Panc1 (cell line): ENCODE measurements at regions not wholly inside any gene's neighbourhood (a gene's known extent, or its start where the extent isn't known, plus 50 kb on each side); places are given as distances from the start of the nearest gene placed in this dataset.

Experiments
- POLR2AphosphoS5 ChIP-seq: IDR thresholded peaks from 2 replicates; pipeline ENCODE4 v1.6.1; 2012; ENCODE audit warnings: mild to moderate bottlenecking, low read depth, low read length, moderate library complexity
- TCF7L2 ChIP-seq: IDR thresholded peaks from 2 replicates; pipeline ENCODE4 v1.6.1; 2011; ENCODE audit warnings: mild to moderate bottlenecking, low read depth, low read length, inconsistent platforms
- TF ChIP-seq, protein P1 (sequence below), 2 experiments: IDR thresholded peaks; 2 replicates each; pipeline ENCODE4 v1.6.1; 2011 to 2012; ENCODE audit warnings: low read depth in 2 of 2, control low read depth in 1 of 2, low read length in 1 of 2, mild to moderate bottlenecking in 1 of 2, moderate library complexity in 1 of 2; ENCODE audit not compliant: insufficient read depth in 1 of 2
- TF ChIP-seq, protein P2 (sequence below): fragments of 450-650 bp; IDR thresholded peaks from 2 replicates; pipeline ENCODE4 v1.5.1; 2017; ENCODE audit warnings: mild to moderate bottlenecking

DNA sequence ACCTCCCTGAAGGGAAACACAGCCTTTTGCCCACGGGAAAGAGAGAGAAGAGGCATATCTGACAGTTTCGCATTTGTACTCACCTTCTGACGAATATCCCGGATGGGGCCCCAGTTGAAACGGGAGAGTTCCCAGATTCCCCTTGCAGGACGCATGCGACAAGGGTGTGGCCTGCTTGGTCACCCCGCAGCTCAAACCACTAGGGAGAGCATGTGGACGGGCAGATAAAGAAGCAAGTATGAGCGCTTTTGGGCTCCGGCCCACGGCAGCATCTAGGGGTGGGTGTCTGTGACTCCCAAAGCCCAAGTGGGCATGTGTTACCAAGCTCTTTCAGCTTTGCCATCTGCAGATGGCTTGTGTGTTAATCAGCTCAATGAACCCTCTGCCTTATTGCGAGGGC, 70.1 kb upstream of the MED14 start:
- TF ChIP-seq, protein P1, sequence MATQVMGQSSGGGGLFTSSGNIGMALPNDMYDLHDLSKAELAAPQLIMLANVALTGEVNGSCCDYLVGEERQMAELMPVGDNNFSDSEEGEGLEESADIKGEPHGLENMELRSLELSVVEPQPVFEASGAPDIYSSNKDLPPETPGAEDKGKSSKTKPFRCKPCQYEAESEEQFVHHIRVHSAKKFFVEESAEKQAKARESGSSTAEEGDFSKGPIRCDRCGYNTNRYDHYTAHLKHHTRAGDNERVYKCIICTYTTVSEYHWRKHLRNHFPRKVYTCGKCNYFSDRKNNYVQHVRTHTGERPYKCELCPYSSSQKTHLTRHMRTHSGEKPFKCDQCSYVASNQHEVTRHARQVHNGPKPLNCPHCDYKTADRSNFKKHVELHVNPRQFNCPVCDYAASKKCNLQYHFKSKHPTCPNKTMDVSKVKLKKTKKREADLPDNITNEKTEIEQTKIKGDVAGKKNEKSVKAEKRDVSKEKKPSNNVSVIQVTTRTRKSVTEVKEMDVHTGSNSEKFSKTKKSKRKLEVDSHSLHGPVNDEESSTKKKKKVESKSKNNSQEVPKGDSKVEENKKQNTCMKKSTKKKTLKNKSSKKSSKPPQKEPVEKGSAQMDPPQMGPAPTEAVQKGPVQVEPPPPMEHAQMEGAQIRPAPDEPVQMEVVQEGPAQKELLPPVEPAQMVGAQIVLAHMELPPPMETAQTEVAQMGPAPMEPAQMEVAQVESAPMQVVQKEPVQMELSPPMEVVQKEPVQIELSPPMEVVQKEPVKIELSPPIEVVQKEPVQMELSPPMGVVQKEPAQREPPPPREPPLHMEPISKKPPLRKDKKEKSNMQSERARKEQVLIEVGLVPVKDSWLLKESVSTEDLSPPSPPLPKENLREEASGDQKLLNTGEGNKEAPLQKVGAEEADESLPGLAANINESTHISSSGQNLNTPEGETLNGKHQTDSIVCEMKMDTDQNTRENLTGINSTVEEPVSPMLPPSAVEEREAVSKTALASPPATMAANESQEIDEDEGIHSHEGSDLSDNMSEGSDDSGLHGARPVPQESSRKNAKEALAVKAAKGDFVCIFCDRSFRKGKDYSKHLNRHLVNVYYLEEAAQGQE (IDR thresholded peaks at IDR 0.05; ENCODE audit: insufficient read depth in 1 of 2, low read depth in 2 of 2, low read length in 1 of 2): no peak
- TF ChIP-seq, protein P2, sequence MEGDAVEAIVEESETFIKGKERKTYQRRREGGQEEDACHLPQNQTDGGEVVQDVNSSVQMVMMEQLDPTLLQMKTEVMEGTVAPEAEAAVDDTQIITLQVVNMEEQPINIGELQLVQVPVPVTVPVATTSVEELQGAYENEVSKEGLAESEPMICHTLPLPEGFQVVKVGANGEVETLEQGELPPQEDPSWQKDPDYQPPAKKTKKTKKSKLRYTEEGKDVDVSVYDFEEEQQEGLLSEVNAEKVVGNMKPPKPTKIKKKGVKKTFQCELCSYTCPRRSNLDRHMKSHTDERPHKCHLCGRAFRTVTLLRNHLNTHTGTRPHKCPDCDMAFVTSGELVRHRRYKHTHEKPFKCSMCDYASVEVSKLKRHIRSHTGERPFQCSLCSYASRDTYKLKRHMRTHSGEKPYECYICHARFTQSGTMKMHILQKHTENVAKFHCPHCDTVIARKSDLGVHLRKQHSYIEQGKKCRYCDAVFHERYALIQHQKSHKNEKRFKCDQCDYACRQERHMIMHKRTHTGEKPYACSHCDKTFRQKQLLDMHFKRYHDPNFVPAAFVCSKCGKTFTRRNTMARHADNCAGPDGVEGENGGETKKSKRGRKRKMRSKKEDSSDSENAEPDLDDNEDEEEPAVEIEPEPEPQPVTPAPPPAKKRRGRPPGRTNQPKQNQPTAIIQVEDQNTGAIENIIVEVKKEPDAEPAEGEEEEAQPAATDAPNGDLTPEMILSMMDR: no peak
- no peak for TF ChIP-seq POLR2AphosphoS5
- no peak for TF ChIP-seq TCF7L2
